ENCODE measurements at regions not wholly inside any gene's neighbourhood (a gene's known extent, or its start where the extent isn't known, plus 50 kb on each side); places are given as distances from the start of the nearest gene placed in this dataset.

DNA sequence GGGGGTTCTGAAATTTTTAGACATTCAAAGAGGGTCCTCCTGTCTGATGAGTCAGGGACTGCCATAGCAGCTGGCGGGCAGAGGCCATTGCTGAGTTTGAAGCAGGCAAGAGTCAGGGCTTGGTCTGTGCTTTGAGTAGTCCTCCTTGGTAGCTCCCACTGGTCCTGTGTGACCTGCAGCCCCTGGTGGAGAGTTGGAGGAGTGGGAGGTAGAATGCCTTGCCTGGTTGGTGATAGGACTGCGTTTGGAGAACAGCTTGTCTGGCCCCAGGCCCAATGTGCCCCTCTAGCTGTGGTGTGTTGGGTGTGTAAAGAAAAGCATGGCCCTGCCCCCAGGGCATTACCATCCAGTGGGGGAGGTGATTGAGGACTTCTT lies 116.7 kb downstream of the BEGAIN start:
- peaks cover 0 to 42% (median 20%) of the 10 kb centered on the region in 4 donors for H3K36me3 ChIP-seq
- TF ChIP-seq, protein P1, sequence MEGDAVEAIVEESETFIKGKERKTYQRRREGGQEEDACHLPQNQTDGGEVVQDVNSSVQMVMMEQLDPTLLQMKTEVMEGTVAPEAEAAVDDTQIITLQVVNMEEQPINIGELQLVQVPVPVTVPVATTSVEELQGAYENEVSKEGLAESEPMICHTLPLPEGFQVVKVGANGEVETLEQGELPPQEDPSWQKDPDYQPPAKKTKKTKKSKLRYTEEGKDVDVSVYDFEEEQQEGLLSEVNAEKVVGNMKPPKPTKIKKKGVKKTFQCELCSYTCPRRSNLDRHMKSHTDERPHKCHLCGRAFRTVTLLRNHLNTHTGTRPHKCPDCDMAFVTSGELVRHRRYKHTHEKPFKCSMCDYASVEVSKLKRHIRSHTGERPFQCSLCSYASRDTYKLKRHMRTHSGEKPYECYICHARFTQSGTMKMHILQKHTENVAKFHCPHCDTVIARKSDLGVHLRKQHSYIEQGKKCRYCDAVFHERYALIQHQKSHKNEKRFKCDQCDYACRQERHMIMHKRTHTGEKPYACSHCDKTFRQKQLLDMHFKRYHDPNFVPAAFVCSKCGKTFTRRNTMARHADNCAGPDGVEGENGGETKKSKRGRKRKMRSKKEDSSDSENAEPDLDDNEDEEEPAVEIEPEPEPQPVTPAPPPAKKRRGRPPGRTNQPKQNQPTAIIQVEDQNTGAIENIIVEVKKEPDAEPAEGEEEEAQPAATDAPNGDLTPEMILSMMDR (IDR thresholded peaks at IDR 0.05): no peak
- no peak for TF ChIP-seq POLR2AphosphoS5 (IDR thresholded peaks at IDR 0.05)
- no peak for TF ChIP-seq POLR2A (IDR thresholded peaks at IDR 0.05; ENCODE audit: low read depth)
- TF ChIP-seq EP300 (IDR thresholded peaks at IDR 0.05): no peak
- 93% methylated on average over 2 of the region's 2 CpGs for WGBS

DNA sequence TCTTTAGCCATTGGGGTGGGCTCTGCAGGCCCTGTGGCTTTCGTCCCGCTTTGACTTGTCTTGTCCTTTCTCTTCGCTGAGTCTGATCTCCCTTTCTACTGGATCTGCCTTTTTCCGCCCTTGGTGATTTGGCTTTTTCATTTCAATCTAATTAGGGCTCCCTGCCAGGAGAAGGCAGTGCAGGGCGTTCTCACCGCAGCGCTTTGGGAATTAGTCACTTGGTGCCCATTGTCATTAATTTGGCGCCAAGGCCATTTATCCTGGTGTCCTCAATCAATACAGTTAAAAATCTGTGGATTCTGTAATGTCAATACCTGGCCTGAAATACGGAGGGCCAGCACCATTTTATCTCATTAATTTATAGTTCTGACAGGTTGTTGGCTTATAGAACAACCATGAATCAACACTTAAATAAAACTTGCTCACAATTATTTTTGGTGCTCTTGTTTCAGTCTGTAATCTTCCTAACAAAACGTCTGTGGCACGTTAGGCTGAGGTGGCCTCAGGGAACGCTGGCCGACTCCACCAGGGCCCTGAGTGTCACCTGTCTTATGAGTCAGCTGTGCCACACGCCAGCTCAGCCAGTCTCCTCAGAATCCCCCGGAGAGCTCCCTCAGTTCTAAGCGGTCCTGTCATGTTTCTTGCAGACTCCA lies 115.7 kb downstream of the BEGAIN start:
- no peaks in the 10 kb centered on the region for H3K9me3 ChIP-seq
- H3K4me3 ChIP-seq: no peak overlapping the region
- no peak for TF ChIP-seq POLR2A (IDR thresholded peaks at IDR 0.05; ENCODE audit: low read depth)
- TF ChIP-seq, protein P1 (IDR thresholded peaks at IDR 0.05): no peak
- TF ChIP-seq EP300 (IDR thresholded peaks at IDR 0.05): no peak
- TF ChIP-seq POLR2AphosphoS5 (IDR thresholded peaks at IDR 0.05): no peak
- H3K36me3 ChIP-seq: peaks cover 0 to 42% (median 20%) of the 10 kb centered on the region in 4 donors
- no peak for DNase-seq (ENCODE audit: extremely low spot score)
- peaks cover 0 to 10% (median 0%) of the 10 kb centered on the region in 4 donors for H3K4me1 ChIP-seq
- WGBS: 80% methylated on average over 16 of the region's 16 CpGs
- intact Hi-C loops (cut with DNase I): no loop called here
- no peak overlapping the region for H3K27ac ChIP-seq (replicated peaks in 1 of 4)
- H3K27me3 ChIP-seq: no peaks in the 10 kb centered on the region

More for the DNA sequence above, 116.7 kb downstream of the BEGAIN start:
- intact Hi-C loops (cut with DNase I): no loop called here
- Histone ChIP-seq H3K9me3 (no peaks in the 10 kb centered on the region), H3K4me1 (peaks cover 0 to 10% (median 0%) of the 10 kb centered on the region in 4 donors), H3K27ac (replicated peaks in 1 of 4) (no peak overlapping the region), H3K27me3 (no peaks in the 10 kb centered on the region), H3K4me3 (no peak overlapping the region)
- DNase-seq (ENCODE audit: extremely low spot score): no peak

DNA sequence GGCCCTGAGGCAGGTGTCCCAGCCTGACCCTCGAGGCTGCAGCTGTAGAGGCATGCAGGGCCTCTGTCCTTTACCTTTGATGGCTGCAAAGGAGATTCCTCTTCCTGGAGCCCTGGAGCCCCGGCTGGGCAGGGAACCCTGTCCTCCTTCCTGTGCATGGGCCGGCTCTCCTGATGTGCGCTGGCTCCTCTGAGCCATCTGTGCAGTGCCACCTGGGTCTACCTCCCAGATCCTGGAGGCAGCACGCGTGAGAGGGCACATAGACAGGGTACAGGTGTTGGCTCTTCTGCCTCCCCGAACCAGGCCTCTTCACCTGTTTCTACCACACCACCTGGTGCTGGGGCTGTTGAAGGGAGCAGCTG lies 115.1 kb downstream of the BEGAIN start:
- peaks cover 0 to 10% (median 0%) of the 10 kb centered on the region in 4 donors for H3K4me1 ChIP-seq
- no peaks in the 10 kb centered on the region for H3K9me3 ChIP-seq
- no peak overlapping the region for H3K4me3 ChIP-seq
- no peak overlapping the region for H3K27ac ChIP-seq (replicated peaks in 1 of 4)
- intact Hi-C loops (cut with DNase I): no loop called here
- no peak for TF ChIP-seq POLR2AphosphoS5 (IDR thresholded peaks at IDR 0.05)
- no peak for TF ChIP-seq EP300 (IDR thresholded peaks at IDR 0.05)
- TF ChIP-seq POLR2A (IDR thresholded peaks at IDR 0.05; ENCODE audit: low read depth): no peak
- TF ChIP-seq, protein P1 (IDR thresholded peaks at IDR 0.05): no peak
- no peak for DNase-seq (ENCODE audit: extremely low spot score)
- WGBS: 96% methylated on average over 4 of the region's 7 CpGs
- H3K36me3 ChIP-seq: peaks cover 0 to 42% (median 20%) of the 10 kb centered on the region in 4 donors
- no peaks in the 10 kb centered on the region for H3K27me3 ChIP-seq

DNA sequence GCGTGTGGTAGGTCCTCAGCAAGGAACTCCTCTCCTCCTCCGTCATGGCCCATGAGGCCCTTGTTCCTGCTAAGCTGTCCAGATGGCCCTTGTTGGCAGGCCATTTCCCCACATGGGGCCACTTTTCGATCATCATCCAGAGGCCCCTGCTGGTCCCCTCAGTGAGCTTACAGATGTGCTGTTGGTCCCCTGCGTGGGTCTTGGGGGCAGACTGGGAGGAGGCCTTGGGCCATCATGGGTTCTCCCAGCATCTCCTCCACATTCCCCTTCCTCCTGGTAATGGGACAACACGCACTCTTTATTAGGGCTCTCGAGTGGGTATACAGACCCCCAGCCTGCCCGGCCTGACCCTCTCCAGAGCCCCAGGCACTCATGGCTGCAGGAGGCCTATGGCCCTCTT lies 114.7 kb downstream of the BEGAIN start:
- intact Hi-C loops (cut with DNase I): no loop called here
- no peaks in the 10 kb centered on the region for H3K9me3 ChIP-seq
- H3K27ac ChIP-seq (replicated peaks in 1 of 4): no peak overlapping the region
- H3K4me3 ChIP-seq: no peak overlapping the region
- H3K4me1 ChIP-seq: peaks cover 0 to 10% (median 0%) of the 10 kb centered on the region in 4 donors
- H3K27me3 ChIP-seq: no peaks in the 10 kb centered on the region
- peaks cover 0 to 41% (median 20%) of the 10 kb centered on the region in 4 donors for H3K36me3 ChIP-seq
- TF ChIP-seq, protein P1 (IDR thresholded peaks at IDR 0.05): no peak
- TF ChIP-seq POLR2AphosphoS5 (IDR thresholded peaks at IDR 0.05): no peak
- no peak for TF ChIP-seq POLR2A (IDR thresholded peaks at IDR 0.05; ENCODE audit: low read depth)
- no peak for TF ChIP-seq EP300 (IDR thresholded peaks at IDR 0.05)
- 93% methylated on average over 7 of the region's 7 CpGs for WGBS
- DNase-seq (ENCODE audit: extremely low spot score): no peak

DNA sequence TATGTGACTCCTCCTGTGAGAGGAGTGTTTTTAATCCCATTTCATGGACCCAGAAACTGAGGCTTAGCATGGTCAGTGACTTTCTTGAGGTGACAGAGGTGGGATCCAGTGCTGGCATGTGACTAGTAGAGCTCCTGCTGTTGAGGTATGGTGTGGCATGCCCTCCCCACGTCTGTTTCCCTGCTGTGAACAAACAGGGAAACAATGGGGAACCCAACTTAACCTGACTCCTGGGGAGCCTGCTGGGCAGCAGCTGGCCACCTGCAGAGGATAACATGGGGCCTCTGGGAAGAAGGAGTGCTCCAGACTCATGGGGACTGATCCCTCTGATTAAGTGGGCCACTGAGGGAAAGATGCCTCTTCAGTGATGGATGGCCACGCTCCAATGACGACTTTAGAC lies 114.0 kb downstream of the BEGAIN start:
- Histone ChIP-seq H3K27ac (replicated peaks in 1 of 4) (no peak overlapping the region), H3K4me3 (no peak overlapping the region), H3K4me1 (peaks cover 0 to 10% (median 0%) of the 10 kb centered on the region in 4 donors), H3K27me3 (no peaks in the 10 kb centered on the region), H3K9me3 (no peaks in the 10 kb centered on the region), H3K36me3 (peaks cover 0 to 33% (median 15%) of the 10 kb centered on the region in 4 donors)
- intact Hi-C loops (cut with DNase I): no loop called here
- TF ChIP-seq POLR2AphosphoS5 (IDR thresholded peaks at IDR 0.05) (no peak), POLR2A (IDR thresholded peaks at IDR 0.05; ENCODE audit: low read depth) (no peak), EP300 (IDR thresholded peaks at IDR 0.05) (no peak)
- TF ChIP-seq, protein P1 (IDR thresholded peaks at IDR 0.05): no peak
- DNase-seq (ENCODE audit: extremely low spot score): no peak
- 94% methylated on average over 3 of the region's 3 CpGs for WGBS
